NCI-H2196 (cell line): ENCODE measurements at regions not wholly inside any gene's neighbourhood (a gene's known extent, or its start where the extent isn't known, plus 50 kb on each side); places are given as distances from the start of the nearest gene placed in this dataset.
A peak's percentile ranks its signal among the peaks of the same experiment; 100 is the strongest.
"Not testable (repeated sequence)": the region's sequence is repeated elsewhere in the genome, so short reads cannot be mapped to it uniquely, and the experiment has no call there.

ENCODE experiments used
- DNase-seq: peaks from one replicate; lab custom pipeline; 2025; ENCODE audit not compliant: unreplicated experiment; lab: John Stamatoyannopoulos, UW

- DNase-seq: no peak
Measured at GRCh38 chr1:78292361-78292760, 198.4 kb upstream of the PTGFR start.

- DNase-seq: no peak
Measured at GRCh38 chr1:78297836-78298235, 192.9 kb upstream of the PTGFR start.

DNA sequence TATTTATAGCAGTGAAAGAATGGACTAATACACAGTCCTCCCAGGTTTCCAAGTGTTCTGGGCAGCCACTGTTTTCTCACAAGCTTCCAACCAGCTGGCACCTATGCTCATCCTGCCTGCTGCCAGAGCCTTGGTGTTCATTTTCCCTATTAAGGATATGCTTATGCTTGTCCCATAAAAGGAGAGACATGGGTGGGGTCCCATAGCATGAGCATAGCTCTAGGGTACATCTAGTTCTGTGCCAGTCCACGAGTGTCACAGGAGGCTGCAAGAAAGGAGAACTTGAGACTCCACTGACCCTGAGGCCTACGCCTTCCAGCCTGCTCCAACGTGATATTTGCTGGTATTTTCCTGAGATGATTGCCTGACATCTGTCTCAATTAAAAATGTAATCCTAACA is 192.4 kb upstream of the PTGFR start:
- DNase-seq: no peak

DNA sequence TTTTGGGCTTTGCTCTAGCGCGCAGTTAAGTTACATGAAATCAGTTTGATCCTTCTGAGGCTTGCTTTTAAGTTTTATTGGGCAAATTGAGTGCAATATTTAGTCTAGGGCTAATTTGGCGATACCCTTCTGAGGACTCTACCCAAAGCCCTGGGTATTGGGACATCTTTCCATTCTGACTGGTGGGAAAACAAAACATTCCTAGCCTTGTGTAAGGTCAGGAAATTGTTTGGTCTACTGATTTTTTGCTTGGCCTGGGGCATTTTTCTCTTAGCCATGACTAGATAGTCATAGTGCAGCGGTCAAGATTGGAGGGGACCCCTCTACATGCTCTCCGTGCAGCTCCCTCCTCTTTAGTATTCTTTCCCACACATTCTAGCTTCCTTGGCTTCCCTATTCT is 189.6 kb upstream of the PTGFR start:
- no peak for DNase-seq

- DNase-seq: no peak
Measured at GRCh38 chr1:78303620-78304019, 187.2 kb upstream of the PTGFR start.

DNA sequence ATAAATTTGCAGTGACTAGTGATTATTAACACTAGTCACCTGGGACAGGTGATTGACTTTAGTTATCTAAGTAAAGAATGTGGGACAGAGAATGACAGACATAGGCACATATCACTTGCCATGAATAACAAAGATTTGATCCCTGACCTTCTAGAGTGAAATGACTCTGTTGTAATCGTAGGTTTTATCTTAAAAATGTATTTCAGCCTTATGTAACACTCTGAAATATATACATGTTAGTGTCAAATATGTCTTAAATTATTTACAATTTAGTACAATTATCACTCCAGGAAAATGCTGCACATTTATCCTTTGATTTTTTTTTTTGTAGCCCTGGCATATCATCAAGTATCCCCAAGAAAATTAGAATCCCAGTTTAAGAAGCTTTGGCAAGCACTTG is 186.4 kb upstream of the PTGFR start:
- no peak for DNase-seq

- peak; percentile 5 for DNase-seq
Measured at GRCh38 chr1:78304761-78305160, 186.0 kb upstream of the PTGFR start.

GRCh38 chr1:78310261-78310660 is 180.5 kb upstream of the PTGFR start:
- DNase-seq: not testable (repeated sequence)

DNA sequence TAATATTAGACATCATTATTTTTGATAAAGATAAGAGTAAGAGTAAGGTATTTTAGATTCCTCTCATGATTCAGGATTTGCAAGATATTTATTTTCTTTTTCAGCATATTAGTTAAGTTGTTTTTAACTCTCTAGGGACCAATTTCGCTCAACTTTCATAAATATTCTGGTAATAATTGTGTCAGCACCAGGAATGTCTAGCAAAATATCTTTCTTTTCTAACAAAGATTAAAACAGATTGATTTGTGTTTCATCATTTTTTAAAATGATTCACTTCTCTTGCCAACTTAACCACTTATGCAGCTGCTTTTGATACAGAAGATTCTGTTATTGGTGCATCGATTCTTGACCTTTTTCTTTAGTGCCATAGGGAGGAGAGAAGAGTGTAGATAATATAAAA is 172.8 kb upstream of the PTGFR start:
- no peak for DNase-seq

DNA sequence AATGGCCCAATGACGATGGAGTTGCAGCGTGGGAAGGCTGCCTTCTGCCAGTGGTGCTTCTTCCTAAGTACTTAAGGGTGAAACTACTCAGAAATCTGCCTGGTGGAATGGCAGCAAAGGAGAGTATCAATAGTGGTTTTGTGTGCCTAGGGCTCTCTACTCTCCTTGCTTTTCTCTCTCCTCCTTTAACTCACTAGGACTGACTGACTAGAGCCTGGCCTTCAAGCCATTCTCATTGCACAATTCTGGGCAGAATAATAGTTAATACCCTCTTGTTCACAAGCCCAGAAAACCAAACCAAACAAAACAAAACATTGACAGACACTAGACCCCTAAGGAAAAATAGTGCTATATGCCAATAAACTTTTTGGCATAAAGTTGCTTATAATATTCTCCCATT is 171.2 kb upstream of the PTGFR start:
- DNase-seq: no peak

- no peak for DNase-seq
Measured at GRCh38 chr1:78322928-78323680, 167.7 kb upstream of the PTGFR start.

- DNase-seq: no peak
Measured at GRCh38 chr1:78325293-78325692, 165.5 kb upstream of the PTGFR start.

GRCh38 chr1:78329475-78329874 is 161.3 kb upstream of the PTGFR start:
- no peak for DNase-seq

- no peak for DNase-seq
Measured at GRCh38 chr1:78331799-78332198, 159.0 kb upstream of the PTGFR start.

DNA sequence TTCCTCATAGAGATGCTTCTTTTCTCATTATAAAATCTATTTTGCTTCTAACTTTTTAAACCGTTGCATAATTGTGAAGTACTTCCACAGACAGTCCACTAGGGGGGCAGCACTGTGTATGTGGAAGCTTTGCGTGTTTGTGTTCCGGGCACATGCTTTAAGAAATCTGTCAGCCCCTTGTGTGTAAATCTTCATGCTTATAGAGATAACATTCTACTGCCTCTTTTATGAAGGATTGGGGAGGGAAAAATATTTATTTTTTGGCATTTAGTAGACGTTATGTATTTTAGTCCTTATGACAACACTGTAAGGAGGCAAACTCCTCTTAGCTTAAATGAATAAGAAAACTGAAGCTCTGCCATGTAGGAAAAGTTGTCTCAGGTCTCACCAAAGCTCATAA is 157.3 kb upstream of the PTGFR start:
- no peak for DNase-seq

DNA sequence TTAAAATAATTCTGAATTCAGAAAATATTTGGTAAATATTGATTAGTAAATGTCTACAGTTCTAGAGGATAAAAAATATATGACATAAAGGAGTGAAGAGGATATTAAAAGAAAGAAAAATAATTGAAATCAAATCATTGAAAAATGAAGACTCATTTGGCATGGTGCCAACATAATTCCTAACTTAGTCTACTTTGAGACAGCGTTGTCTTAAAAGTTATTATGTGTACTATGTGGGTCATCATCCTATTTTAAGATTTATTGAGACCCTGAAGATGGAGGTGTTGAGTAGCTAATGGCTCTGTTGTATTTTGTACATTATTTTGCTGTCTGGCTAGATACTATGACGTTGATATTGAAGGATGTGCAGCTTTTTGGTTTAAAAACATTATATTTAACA is 156.7 kb upstream of the PTGFR start:
- DNase-seq: no peak

GRCh38 chr1:78334952-78335351 is 155.8 kb upstream of the PTGFR start:
- DNase-seq: no peak

GRCh38 chr1:78336751-78337150 is 154.0 kb upstream of the PTGFR start:
- not testable (repeated sequence) for DNase-seq

- DNase-seq: no peak
Measured at GRCh38 chr1:78339490-78339889, 151.3 kb upstream of the PTGFR start.

- no peak for DNase-seq
Measured at GRCh38 chr1:78340006-78340405, 150.8 kb upstream of the PTGFR start.

GRCh38 chr1:78348496-78349284 is 142.1 kb upstream of the PTGFR start:
- DNase-seq: no peak

GRCh38 chr1:78351551-78352216 is 139.1 kb upstream of the PTGFR start:
- DNase-seq: no peak
